Activated CD4-positive, alpha-beta T cell treated with anti-CD3 and anti-CD28 coated beads, Interleukin-10, Interleukin-2, amounts not matched to agents 100 ng/mL and 50 ng/mL, durations not matched to agents 16 hours and 8 hours (primary cell): ENCODE measurements at regions not wholly inside any gene's neighbourhood (a gene's known extent, or its start where the extent isn't known, plus 50 kb on each side); places are given as distances from the start of the nearest gene placed in this dataset.

Experiments
- DNase-seq: peaks from one replicate; pipeline ENCODE4 v3.0.0-alpha.2; 2020

GRCh38 chr2:66851449-66851872, 416.5 kb downstream of the MEIS1 start:
- DNase-seq: no peak

GRCh38 chr2:66852953-66853352, 418.0 kb downstream of the MEIS1 start:
- DNase-seq: no peak

- DNase-seq: no peak
Measured at GRCh38 chr2:66853585-66853984, 418.7 kb downstream of the MEIS1 start.

- DNase-seq: no peak
Measured at GRCh38 chr2:66854298-66854697, 419.4 kb downstream of the MEIS1 start.

- no peak for DNase-seq
Measured at GRCh38 chr2:66862885-66863650, 428.1 kb downstream of the MEIS1 start.

- no peak for DNase-seq
Measured at GRCh38 chr2:66865161-66865560, 430.2 kb downstream of the MEIS1 start.

- no peak for DNase-seq
Measured at GRCh38 chr2:66866331-66867062, 431.6 kb downstream of the MEIS1 start.

GRCh38 chr2:66867063-66867441, 432.1 kb downstream of the MEIS1 start:
- DNase-seq: no peak

GRCh38 chr2:66869076-66869475, 434.2 kb downstream of the MEIS1 start:
- DNase-seq: no peak

GRCh38 chr2:66872081-66872985, 437.4 kb downstream of the MEIS1 start:
- no peak for DNase-seq

- DNase-seq: no peak
Measured at GRCh38 chr2:66872986-66873754, 438.2 kb downstream of the MEIS1 start.

- DNase-seq: no peak
Measured at GRCh38 chr2:66874411-66874810, 439.5 kb downstream of the MEIS1 start.

- no peak for DNase-seq
Measured at GRCh38 chr2:66875941-66876462, 441.1 kb downstream of the MEIS1 start.

- no peak for DNase-seq
Measured at GRCh38 chr2:66885775-66886383, 451.0 kb downstream of the MEIS1 start.

GRCh38 chr2:66888246-66888645, 453.3 kb downstream of the MEIS1 start:
- DNase-seq: no peak

GRCh38 chr2:66888791-66889631, 454.1 kb downstream of the MEIS1 start:
- no peak for DNase-seq

GRCh38 chr2:66889632-66889882, 454.6 kb downstream of the MEIS1 start:
- no peak for DNase-seq

GRCh38 chr2:66890166-66890742, 455.3 kb downstream of the MEIS1 start:
- DNase-seq: no peak

GRCh38 chr2:66895206-66895605, 460.3 kb downstream of the MEIS1 start:
- no peak for DNase-seq

GRCh38 chr2:66896131-66896530, 461.2 kb downstream of the MEIS1 start:
- no peak for DNase-seq

- DNase-seq: no peak
Measured at GRCh38 chr2:66897181-66897580, 462.3 kb downstream of the MEIS1 start.
